ENCODE measurements at regions not wholly inside any gene's neighbourhood (a gene's known extent, or its start where the extent isn't known, plus 50 kb on each side); places are given as distances from the start of the nearest gene placed in this dataset.

- TF ChIP-seq, protein P1, sequence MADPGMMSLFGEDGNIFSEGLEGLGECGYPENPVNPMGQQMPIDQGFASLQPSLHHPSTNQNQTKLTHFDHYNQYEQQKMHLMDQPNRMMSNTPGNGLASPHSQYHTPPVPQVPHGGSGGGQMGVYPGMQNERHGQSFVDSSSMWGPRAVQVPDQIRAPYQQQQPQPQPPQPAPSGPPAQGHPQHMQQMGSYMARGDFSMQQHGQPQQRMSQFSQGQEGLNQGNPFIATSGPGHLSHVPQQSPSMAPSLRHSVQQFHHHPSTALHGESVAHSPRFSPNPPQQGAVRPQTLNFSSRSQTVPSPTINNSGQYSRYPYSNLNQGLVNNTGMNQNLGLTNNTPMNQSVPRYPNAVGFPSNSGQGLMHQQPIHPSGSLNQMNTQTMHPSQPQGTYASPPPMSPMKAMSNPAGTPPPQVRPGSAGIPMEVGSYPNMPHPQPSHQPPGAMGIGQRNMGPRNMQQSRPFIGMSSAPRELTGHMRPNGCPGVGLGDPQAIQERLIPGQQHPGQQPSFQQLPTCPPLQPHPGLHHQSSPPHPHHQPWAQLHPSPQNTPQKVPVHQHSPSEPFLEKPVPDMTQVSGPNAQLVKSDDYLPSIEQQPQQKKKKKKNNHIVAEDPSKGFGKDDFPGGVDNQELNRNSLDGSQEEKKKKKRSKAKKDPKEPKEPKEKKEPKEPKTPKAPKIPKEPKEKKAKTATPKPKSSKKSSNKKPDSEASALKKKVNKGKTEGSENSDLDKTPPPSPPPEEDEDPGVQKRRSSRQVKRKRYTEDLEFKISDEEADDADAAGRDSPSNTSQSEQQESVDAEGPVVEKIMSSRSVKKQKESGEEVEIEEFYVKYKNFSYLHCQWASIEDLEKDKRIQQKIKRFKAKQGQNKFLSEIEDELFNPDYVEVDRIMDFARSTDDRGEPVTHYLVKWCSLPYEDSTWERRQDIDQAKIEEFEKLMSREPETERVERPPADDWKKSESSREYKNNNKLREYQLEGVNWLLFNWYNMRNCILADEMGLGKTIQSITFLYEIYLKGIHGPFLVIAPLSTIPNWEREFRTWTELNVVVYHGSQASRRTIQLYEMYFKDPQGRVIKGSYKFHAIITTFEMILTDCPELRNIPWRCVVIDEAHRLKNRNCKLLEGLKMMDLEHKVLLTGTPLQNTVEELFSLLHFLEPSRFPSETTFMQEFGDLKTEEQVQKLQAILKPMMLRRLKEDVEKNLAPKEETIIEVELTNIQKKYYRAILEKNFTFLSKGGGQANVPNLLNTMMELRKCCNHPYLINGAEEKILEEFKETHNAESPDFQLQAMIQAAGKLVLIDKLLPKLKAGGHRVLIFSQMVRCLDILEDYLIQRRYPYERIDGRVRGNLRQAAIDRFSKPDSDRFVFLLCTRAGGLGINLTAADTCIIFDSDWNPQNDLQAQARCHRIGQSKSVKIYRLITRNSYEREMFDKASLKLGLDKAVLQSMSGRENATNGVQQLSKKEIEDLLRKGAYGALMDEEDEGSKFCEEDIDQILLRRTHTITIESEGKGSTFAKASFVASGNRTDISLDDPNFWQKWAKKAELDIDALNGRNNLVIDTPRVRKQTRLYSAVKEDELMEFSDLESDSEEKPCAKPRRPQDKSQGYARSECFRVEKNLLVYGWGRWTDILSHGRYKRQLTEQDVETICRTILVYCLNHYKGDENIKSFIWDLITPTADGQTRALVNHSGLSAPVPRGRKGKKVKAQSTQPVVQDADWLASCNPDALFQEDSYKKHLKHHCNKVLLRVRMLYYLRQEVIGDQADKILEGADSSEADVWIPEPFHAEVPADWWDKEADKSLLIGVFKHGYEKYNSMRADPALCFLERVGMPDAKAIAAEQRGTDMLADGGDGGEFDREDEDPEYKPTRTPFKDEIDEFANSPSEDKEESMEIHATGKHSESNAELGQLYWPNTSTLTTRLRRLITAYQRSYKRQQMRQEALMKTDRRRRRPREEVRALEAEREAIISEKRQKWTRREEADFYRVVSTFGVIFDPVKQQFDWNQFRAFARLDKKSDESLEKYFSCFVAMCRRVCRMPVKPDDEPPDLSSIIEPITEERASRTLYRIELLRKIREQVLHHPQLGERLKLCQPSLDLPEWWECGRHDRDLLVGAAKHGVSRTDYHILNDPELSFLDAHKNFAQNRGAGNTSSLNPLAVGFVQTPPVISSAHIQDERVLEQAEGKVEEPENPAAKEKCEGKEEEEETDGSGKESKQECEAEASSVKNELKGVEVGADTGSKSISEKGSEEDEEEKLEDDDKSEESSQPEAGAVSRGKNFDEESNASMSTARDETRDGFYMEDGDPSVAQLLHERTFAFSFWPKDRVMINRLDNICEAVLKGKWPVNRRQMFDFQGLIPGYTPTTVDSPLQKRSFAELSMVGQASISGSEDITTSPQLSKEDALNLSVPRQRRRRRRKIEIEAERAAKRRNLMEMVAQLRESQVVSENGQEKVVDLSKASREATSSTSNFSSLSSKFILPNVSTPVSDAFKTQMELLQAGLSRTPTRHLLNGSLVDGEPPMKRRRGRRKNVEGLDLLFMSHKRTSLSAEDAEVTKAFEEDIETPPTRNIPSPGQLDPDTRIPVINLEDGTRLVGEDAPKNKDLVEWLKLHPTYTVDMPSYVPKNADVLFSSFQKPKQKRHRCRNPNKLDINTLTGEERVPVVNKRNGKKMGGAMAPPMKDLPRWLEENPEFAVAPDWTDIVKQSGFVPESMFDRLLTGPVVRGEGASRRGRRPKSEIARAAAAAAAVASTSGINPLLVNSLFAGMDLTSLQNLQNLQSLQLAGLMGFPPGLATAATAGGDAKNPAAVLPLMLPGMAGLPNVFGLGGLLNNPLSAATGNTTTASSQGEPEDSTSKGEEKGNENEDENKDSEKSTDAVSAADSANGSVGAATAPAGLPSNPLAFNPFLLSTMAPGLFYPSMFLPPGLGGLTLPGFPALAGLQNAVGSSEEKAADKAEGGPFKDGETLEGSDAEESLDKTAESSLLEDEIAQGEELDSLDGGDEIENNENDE (IDR thresholded peaks at IDR 0.05; ENCODE audit: insufficient replicate concordance, low read length) = no peak
- TF ChIP-seq MAFK (IDR thresholded peaks at IDR 0.05; ENCODE audit: low read depth, low read length) (no peak), EGR1 (IDR thresholded peaks at IDR 0.05; ENCODE audit: borderline replicate concordance, low read depth, low read length) (no peak), TAF7 (optimal IDR thresholded peaks at IDR 0.05; ENCODE audit: borderline replicate concordance, low read depth, low read length) (no peak), CBX8 (IDR thresholded peaks at IDR 0.05; ENCODE audit: borderline replicate concordance, low read depth, low read length) (no peak)
Observed at GRCh38 chr11:92276773-92277172, 52.2 kb downstream of the FAT3 start (continued).
